ENCODE measurements at regions not wholly inside any gene's neighbourhood (a gene's known extent, or its start where the extent isn't known, plus 50 kb on each side); places are given as distances from the start of the nearest gene placed in this dataset.

DNA sequence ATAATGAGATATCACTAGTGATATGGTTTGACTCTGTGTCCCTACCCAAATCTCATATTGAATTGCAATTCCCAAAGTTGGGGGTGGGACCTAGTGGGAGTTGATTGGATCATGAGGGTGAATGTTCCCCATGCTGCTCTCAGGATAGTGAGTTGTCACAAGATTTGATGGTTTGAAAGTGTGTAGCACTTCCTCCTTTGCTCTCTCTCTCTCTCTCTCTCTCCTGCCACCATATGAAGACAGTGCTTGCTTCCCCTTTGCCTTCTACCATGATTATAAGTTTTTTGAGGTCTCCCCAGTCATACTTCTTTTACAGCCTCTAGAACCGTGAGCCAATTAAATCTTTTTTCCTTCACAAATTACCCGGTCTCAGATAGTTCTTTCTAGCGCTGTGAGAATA, 1002.0 kb upstream of the ADGRB3 start:
- no peaks in the 10 kb centered on the region for H3K27me3 ChIP-seq (ENCODE audit: low read length)
- no peak for DNase-seq
- H3K9me3 ChIP-seq (ENCODE audit: low read length): peaks cover 8% of the 10 kb centered on the region
- no peaks in the 10 kb centered on the region for H3K9me2 ChIP-seq (replicated peaks; ENCODE audit: insufficient read depth, low read length)
- H3K9ac ChIP-seq (ENCODE audit: low read length): no peak overlapping the region
- peaks cover 10% of the 10 kb centered on the region for H3K4me1 ChIP-seq (ENCODE audit: low read length)
- no peaks in the 10 kb centered on the region for H3K36me3 ChIP-seq (ENCODE audit: insufficient read depth, low read length)
- H3K79me2 ChIP-seq (ENCODE audit: low read length): no peaks in the 10 kb centered on the region
- H2AFZ ChIP-seq (ENCODE audit: low read length): no peak overlapping the region
- H3K27ac ChIP-seq (ENCODE audit: low read length): no peak overlapping the region
- H4K20me1 ChIP-seq (ENCODE audit: insufficient read depth, low read depth, low read length): no peaks in the 10 kb centered on the region
- H3K4me2 ChIP-seq (ENCODE audit: low read depth, low read length, poor library complexity, severe bottlenecking): no peak overlapping the region
- H3K4me3 ChIP-seq (ENCODE audit: low read length): no peak overlapping the region

- Histone ChIP-seq H2AFZ (ENCODE audit: low read length) (peak overlapping the region; percentile 85), H3K4me3 (ENCODE audit: low read length) (no peak overlapping the region)
- no peak for DNase-seq
These were observed 1004.9 kb upstream of the ADGRB3 start for GRCh38 chr6:67630146-67630545.

DNA sequence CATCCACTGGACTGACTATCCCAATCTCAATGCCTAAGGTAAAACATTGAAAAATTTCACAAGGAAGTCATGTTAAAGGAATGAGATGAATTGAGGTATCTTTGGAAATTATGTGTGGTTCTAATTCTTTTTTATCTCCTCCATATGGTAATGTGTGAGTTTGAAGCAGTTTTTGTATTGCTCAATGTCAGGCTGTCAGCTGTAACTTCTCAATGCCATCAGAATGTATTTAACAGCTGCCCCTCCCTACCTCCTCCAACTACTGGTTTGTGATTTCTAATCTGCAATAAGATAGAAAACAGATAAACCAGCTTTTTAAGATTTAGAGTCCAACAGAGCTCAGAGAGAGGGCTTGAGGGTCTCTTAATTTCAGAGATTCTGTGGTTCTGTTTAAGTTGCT, 1005.8 kb upstream of the ADGRB3 start:
- H4K20me1 ChIP-seq (ENCODE audit: insufficient read depth, low read depth, low read length): no peaks in the 10 kb centered on the region
- H3K36me3 ChIP-seq (ENCODE audit: insufficient read depth, low read length): no peaks in the 10 kb centered on the region
- no peak overlapping the region for H3K4me3 ChIP-seq (ENCODE audit: low read length)
- H3K79me2 ChIP-seq (ENCODE audit: low read length): no peaks in the 10 kb centered on the region
- no peaks in the 10 kb centered on the region for H3K27me3 ChIP-seq (ENCODE audit: low read length)
- no peak for DNase-seq
- H3K27ac ChIP-seq (ENCODE audit: low read length): no peak overlapping the region
- peak overlapping the region; percentile 85 for H2AFZ ChIP-seq (ENCODE audit: low read length)
- H3K4me1 ChIP-seq (ENCODE audit: low read length): peaks cover 10% of the 10 kb centered on the region
- no peaks in the 10 kb centered on the region for H3K9me2 ChIP-seq (replicated peaks; ENCODE audit: insufficient read depth, low read length)
- H3K4me2 ChIP-seq (ENCODE audit: low read depth, low read length, poor library complexity, severe bottlenecking): no peak overlapping the region
- H3K9me3 ChIP-seq (ENCODE audit: low read length): peaks cover 4% of the 10 kb centered on the region
- H3K9ac ChIP-seq (ENCODE audit: low read length): no peak overlapping the region

More at GRCh38 chr6:67630146-67630545, 1004.9 kb upstream of the ADGRB3 start:
- H3K9ac ChIP-seq (ENCODE audit: low read length): no peak overlapping the region
- H3K36me3 ChIP-seq (ENCODE audit: insufficient read depth, low read length): no peaks in the 10 kb centered on the region
- no peak overlapping the region for H3K27ac ChIP-seq (ENCODE audit: low read length)
- peaks cover 8% of the 10 kb centered on the region for H3K9me3 ChIP-seq (ENCODE audit: low read length)
- H3K4me1 ChIP-seq (ENCODE audit: low read length): peaks cover 10% of the 10 kb centered on the region
- H3K79me2 ChIP-seq (ENCODE audit: low read length): no peaks in the 10 kb centered on the region
- no peaks in the 10 kb centered on the region for H3K27me3 ChIP-seq (ENCODE audit: low read length)
- H3K9me2 ChIP-seq (replicated peaks; ENCODE audit: insufficient read depth, low read length): no peaks in the 10 kb centered on the region
- no peak overlapping the region for H3K4me2 ChIP-seq (ENCODE audit: low read depth, low read length, poor library complexity, severe bottlenecking)
- no peaks in the 10 kb centered on the region for H4K20me1 ChIP-seq (ENCODE audit: insufficient read depth, low read depth, low read length)

DNA sequence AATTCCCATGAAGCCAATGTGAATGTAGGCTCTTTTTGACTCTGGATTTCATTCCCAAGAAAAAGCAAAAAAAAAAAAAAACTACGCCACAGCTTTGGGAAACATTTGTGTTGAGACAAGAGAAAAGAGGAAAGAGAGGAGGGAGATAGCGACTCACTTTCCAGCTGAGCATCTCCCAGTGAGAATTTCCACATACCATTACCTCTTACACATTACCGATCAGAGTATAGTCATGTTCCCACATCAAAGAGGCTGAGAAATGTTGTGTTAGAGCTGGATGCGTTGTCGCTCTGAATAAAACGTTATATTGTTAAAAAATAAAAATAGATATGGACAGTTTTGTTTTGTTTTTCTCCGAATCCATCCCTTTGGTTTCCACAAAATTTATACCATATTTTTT, 1019.3 kb upstream of the ADGRB3 start:
- Histone ChIP-seq H2AFZ (ENCODE audit: low read length) (peak overlapping the region; percentile 57; the same call in 1 of the 2 replicates), H3K4me3 (ENCODE audit: low read length) (no peak overlapping the region), H3K36me3 (ENCODE audit: insufficient read depth, low read length) (no peaks in the 10 kb centered on the region; the same call in 1 of the 2 replicates), H3K9me2 (replicated peaks; ENCODE audit: insufficient read depth, low read length) (no peaks in the 10 kb centered on the region), H3K79me2 (ENCODE audit: low read length) (no peaks in the 10 kb centered on the region), H3K27ac (ENCODE audit: low read length) (no peak overlapping the region), H3K27me3 (ENCODE audit: low read length) (no peaks in the 10 kb centered on the region), H4K20me1 (ENCODE audit: insufficient read depth, low read depth, low read length) (no peaks in the 10 kb centered on the region), H3K9me3 (ENCODE audit: low read length) (no peaks in the 10 kb centered on the region), H3K4me1 (ENCODE audit: low read length) (no peaks in the 10 kb centered on the region), H3K4me2 (ENCODE audit: low read depth, low read length, poor library complexity, severe bottlenecking) (no peak overlapping the region), H3K9ac (ENCODE audit: low read length) (no peak overlapping the region)
- DNase-seq: no peak

DNA sequence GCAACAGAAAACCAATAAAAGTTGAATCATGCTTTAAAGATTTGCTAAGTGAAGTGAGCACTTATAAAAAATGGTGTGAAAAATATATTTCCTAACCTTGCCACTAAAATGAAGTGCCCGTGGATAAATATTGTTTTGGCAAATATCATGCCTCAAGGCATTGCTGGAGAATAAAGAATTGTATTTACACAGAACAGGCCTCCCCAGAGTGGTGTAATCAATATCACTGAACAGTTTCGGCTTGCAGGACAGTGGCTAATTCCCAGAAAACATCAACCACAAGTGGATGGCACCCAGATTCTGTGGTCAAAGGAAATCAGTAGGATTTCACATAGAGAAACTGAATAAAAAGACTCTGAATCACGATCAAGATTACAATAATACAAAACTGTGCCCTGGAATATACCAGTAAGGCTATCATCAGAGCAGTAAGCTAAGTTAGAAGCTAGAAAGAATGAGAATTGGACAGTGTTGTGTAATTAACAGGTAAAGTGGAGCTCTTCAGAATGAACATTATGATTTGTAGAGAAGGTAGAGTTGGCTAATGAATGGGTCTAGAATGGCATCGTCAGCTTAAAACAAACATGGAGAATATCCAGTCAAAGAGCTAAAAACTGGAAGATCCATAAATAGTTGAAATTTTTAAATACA, 1026.9 kb upstream of the ADGRB3 start:
- Histone ChIP-seq H3K4me3 (ENCODE audit: low read length) (no peak overlapping the region), H3K27ac (ENCODE audit: low read length) (no peak overlapping the region), H2AFZ (ENCODE audit: low read length) (peak overlapping the region; percentile 24), H3K9ac (ENCODE audit: low read length) (no peak overlapping the region), H3K36me3 (ENCODE audit: insufficient read depth, low read length) (no peaks in the 10 kb centered on the region), H3K4me2 (ENCODE audit: low read depth, low read length, poor library complexity, severe bottlenecking) (no peak overlapping the region), H3K9me3 (ENCODE audit: low read length) (peaks cover 3% of the 10 kb centered on the region; the same call in 1 of the 2 replicates), H4K20me1 (ENCODE audit: insufficient read depth, low read depth, low read length) (no peaks in the 10 kb centered on the region), H3K4me1 (ENCODE audit: low read length) (peaks cover 6% of the 10 kb centered on the region; the same call in 1 of the 2 replicates), H3K27me3 (ENCODE audit: low read length) (no peaks in the 10 kb centered on the region), H3K9me2 (replicated peaks; ENCODE audit: insufficient read depth, low read length) (no peaks in the 10 kb centered on the region), H3K79me2 (ENCODE audit: low read length) (no peaks in the 10 kb centered on the region)
- no peak for DNase-seq

GRCh38 chr6:67606906-67607828, 1027.9 kb upstream of the ADGRB3 start:
- Histone ChIP-seq H3K4me2 (ENCODE audit: low read depth, low read length, poor library complexity, severe bottlenecking) (no peak overlapping the region), H3K79me2 (ENCODE audit: low read length) (no peaks in the 10 kb centered on the region), H3K9me2 (replicated peaks; ENCODE audit: insufficient read depth, low read length) (no peaks in the 10 kb centered on the region), H3K27ac (ENCODE audit: low read length) (no peak overlapping the region), H2AFZ (ENCODE audit: low read length) (peak overlapping the region; percentile 24), H3K27me3 (ENCODE audit: low read length) (no peaks in the 10 kb centered on the region), H4K20me1 (ENCODE audit: insufficient read depth, low read depth, low read length) (no peaks in the 10 kb centered on the region), H3K36me3 (ENCODE audit: insufficient read depth, low read length) (no peaks in the 10 kb centered on the region), H3K9me3 (ENCODE audit: low read length) (peaks cover 3% of the 10 kb centered on the region; the same call in 1 of the 2 replicates), H3K9ac (ENCODE audit: low read length) (no peak overlapping the region), H3K4me3 (ENCODE audit: low read length) (no peak overlapping the region), H3K4me1 (ENCODE audit: low read length) (peaks cover 6% of the 10 kb centered on the region; the same call in 1 of the 2 replicates)
- no peak for DNase-seq

- H3K27me3 ChIP-seq (ENCODE audit: low read length): no peaks in the 10 kb centered on the region
- no peaks in the 10 kb centered on the region for H3K79me2 ChIP-seq (ENCODE audit: low read length)
- H3K4me1 ChIP-seq (ENCODE audit: low read length): no peaks in the 10 kb centered on the region
- no peak for DNase-seq
- H3K4me2 ChIP-seq (ENCODE audit: low read depth, low read length, poor library complexity, severe bottlenecking): no peak overlapping the region
- no peak overlapping the region for H3K4me3 ChIP-seq (ENCODE audit: low read length)
- no peaks in the 10 kb centered on the region for H3K9me2 ChIP-seq (replicated peaks; ENCODE audit: insufficient read depth, low read length)
- no peak overlapping the region for H3K9ac ChIP-seq (ENCODE audit: low read length)
- no peaks in the 10 kb centered on the region for H4K20me1 ChIP-seq (ENCODE audit: insufficient read depth, low read depth, low read length)
- no peaks in the 10 kb centered on the region for H3K36me3 ChIP-seq (ENCODE audit: insufficient read depth, low read length)
- H3K9me3 ChIP-seq (ENCODE audit: low read length): no peaks in the 10 kb centered on the region
- H2AFZ ChIP-seq (ENCODE audit: low read length): peak overlapping the region; percentile 24
- no peak overlapping the region for H3K27ac ChIP-seq (ENCODE audit: low read length)
These were observed 1040.7 kb upstream of the ADGRB3 start for GRCh38 chr6:67594366-67594765.

DNA sequence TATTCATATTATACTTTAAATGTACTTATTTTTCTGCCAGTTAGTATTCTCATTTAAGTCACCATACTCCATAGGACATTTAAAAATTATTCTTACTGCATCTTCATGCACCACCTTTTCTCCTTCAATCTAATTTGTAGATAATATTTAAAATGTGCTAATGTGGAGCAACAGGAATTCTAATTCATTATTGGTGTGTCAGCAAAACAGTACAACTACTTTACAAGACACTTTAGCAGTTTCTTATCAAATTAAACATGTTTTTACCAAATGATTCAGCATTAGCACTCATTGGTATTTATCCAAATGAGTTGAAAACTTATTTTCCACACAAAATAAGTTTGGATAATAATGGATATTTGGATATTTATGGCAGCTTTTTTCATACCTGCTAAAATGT, 1041.8 kb upstream of the ADGRB3 start:
- H4K20me1 ChIP-seq (ENCODE audit: insufficient read depth, low read depth, low read length): no peaks in the 10 kb centered on the region
- H3K36me3 ChIP-seq (ENCODE audit: insufficient read depth, low read length): no peaks in the 10 kb centered on the region
- H3K9me2 ChIP-seq (replicated peaks; ENCODE audit: insufficient read depth, low read length): no peaks in the 10 kb centered on the region
- no peak overlapping the region for H3K4me3 ChIP-seq (ENCODE audit: low read length)
- no peaks in the 10 kb centered on the region for H3K79me2 ChIP-seq (ENCODE audit: low read length)
- H3K4me2 ChIP-seq (ENCODE audit: low read depth, low read length, poor library complexity, severe bottlenecking): no peak overlapping the region
- no peak for DNase-seq
- H3K4me1 ChIP-seq (ENCODE audit: low read length): no peaks in the 10 kb centered on the region
- no peak overlapping the region for H3K27ac ChIP-seq (ENCODE audit: low read length)
- peak overlapping the region; percentile 24 for H2AFZ ChIP-seq (ENCODE audit: low read length)
- no peak overlapping the region for H3K9ac ChIP-seq (ENCODE audit: low read length)
- no peaks in the 10 kb centered on the region for H3K9me3 ChIP-seq (ENCODE audit: low read length)
- H3K27me3 ChIP-seq (ENCODE audit: low read length): no peaks in the 10 kb centered on the region

Measured in Karpas-422 (cell line).